Type B pancreatic cell (in vitro differentiated cells): ENCODE measurements at regions not wholly inside any gene's neighbourhood (a gene's known extent, or its start where the extent isn't known, plus 50 kb on each side); places are given as distances from the start of the nearest gene placed in this dataset.

Source experiments
- DNase-seq: peaks from one replicate; pipeline ENCODE4 v3.0.0; 2021; ENCODE audit warnings: mixed read lengths; ENCODE audit not compliant: unreplicated experiment; ENCODE audit errors: extremely low spot score
- H3K27ac Mint-ChIP-seq: 2 replicates; pipeline ENCODE4 v1.8.0; 2021; ENCODE audit warnings: mild to moderate bottlenecking, mixed read lengths
- H3K27me3 Mint-ChIP-seq: 2 replicates; pipeline ENCODE4 v1.8.0; 2021; ENCODE audit warnings: mixed read lengths
- H3K36me3 Mint-ChIP-seq: 2 replicates; pipeline ENCODE4 v1.8.0; 2021; ENCODE audit warnings: mixed read lengths
- H3K4me1 Mint-ChIP-seq: one replicate; pipeline ENCODE4 v1.8.0; 2021; ENCODE audit warnings: mixed read lengths; ENCODE audit not compliant: unreplicated experiment
- H3K4me3 Mint-ChIP-seq: 2 replicates; pipeline ENCODE4 v1.8.0; 2021; ENCODE audit warnings: mild to moderate bottlenecking, mixed read lengths
- H3K9me3 Mint-ChIP-seq: 2 replicates; pipeline ENCODE4 v1.8.0; 2021; ENCODE audit warnings: mixed read lengths
- CTCF ChIP-seq: fragments of 200-600 bp; sonication (generic); conservative IDR thresholded peaks from 2 replicates; pipeline ENCODE4 v1.5.0; 2021; ENCODE audit warnings: antibody characterized with exemption, mild to moderate bottlenecking

GRCh38 chr21:41066086-41066938 lies 101.6 kb upstream of the BACE2 start:
- no peak overlapping the region for H3K27ac Mint-ChIP-seq
- H3K9me3 Mint-ChIP-seq = peaks cover 5% of the 10 kb centered on the region
- DNase-seq = no peak
- peaks cover 31% of the 10 kb centered on the region for H3K27me3 Mint-ChIP-seq
- H3K36me3 Mint-ChIP-seq = no peaks in the 10 kb centered on the region
- peaks cover 21% of the 10 kb centered on the region for H3K4me1 Mint-ChIP-seq
- no peak overlapping the region for H3K4me3 Mint-ChIP-seq
- no peak for TF ChIP-seq CTCF

GRCh38 chr21:41067709-41068108 lies 100.3 kb upstream of the BACE2 start:
- no peak overlapping the region for H3K4me3 Mint-ChIP-seq
- peak overlapping the region; percentile 29 for H3K27ac Mint-ChIP-seq
- H3K4me1 Mint-ChIP-seq = peaks cover 21% of the 10 kb centered on the region
- no peaks in the 10 kb centered on the region for H3K36me3 Mint-ChIP-seq
- H3K9me3 Mint-ChIP-seq = no peaks in the 10 kb centered on the region
- DNase-seq = no peak
- H3K27me3 Mint-ChIP-seq = peaks cover 31% of the 10 kb centered on the region
- TF ChIP-seq CTCF = no peak

- no peaks in the 10 kb centered on the region for H3K9me3 Mint-ChIP-seq
- peak overlapping the region; percentile 85 for H3K4me3 Mint-ChIP-seq
- H3K36me3 Mint-ChIP-seq = no peaks in the 10 kb centered on the region
- DNase-seq = no peak
- H3K27ac Mint-ChIP-seq = peak overlapping the region; percentile 83
- no peak for TF ChIP-seq CTCF
- peaks cover 20% of the 10 kb centered on the region for H3K4me1 Mint-ChIP-seq
- peaks cover 31% of the 10 kb centered on the region for H3K27me3 Mint-ChIP-seq
Measured at GRCh38 chr21:41068496-41068895, 99.5 kb upstream of the BACE2 start.

- peak; percentile 96 for TF ChIP-seq CTCF
- peaks cover 31% of the 10 kb centered on the region for H3K27me3 Mint-ChIP-seq
- peak overlapping the region; percentile 83 for H3K27ac Mint-ChIP-seq
Measured at GRCh38 chr21:41068967-41069642, 98.9 kb upstream of the BACE2 start.

GRCh38 chr21:41070284-41070683 lies 97.7 kb upstream of the BACE2 start:
- H3K27me3 Mint-ChIP-seq = peaks cover 31% of the 10 kb centered on the region
- H3K4me1 Mint-ChIP-seq = peaks cover 13% of the 10 kb centered on the region
- no peak for DNase-seq
- no peak overlapping the region for H3K27ac Mint-ChIP-seq
- H3K4me3 Mint-ChIP-seq = no peak overlapping the region
- no peak for TF ChIP-seq CTCF
- no peaks in the 10 kb centered on the region for H3K36me3 Mint-ChIP-seq
- no peaks in the 10 kb centered on the region for H3K9me3 Mint-ChIP-seq

More at GRCh38 chr21:41068967-41069642, 98.9 kb upstream of the BACE2 start:
- peak; percentile 93 for DNase-seq
- Mint-ChIP-seq H3K4me3 (peak overlapping the region; percentile 85), H3K4me1 (peaks cover 14% of the 10 kb centered on the region), H3K36me3 (no peaks in the 10 kb centered on the region), H3K9me3 (no peaks in the 10 kb centered on the region)
